ENCODE measurements at regions not wholly inside any gene's neighbourhood (a gene's known extent, or its start where the extent isn't known, plus 50 kb on each side); places are given as distances from the start of the nearest gene placed in this dataset.

- TF ChIP-seq CTCF (IDR thresholded peaks at IDR 0.05) (no peak), POLR2A (IDR thresholded peaks at IDR 0.05) (no peak)
These were observed 59.2 kb upstream of the ATF7IP2 start for GRCh38 chr16:10326647-10327046.
